C4-2B (cell line): ENCODE measurements at regions not wholly inside any gene's neighbourhood (a gene's known extent, or its start where the extent isn't known, plus 50 kb on each side); places are given as distances from the start of the nearest gene placed in this dataset.

Experiments used
- ZFX ChIP-seq: fragments of 450-650 bp; IDR thresholded peaks from 2 replicates; pipeline ENCODE4 v1.6.1; 2017
- TF ChIP-seq, protein P1 (sequence below): fragments of 450-650 bp; conservative IDR thresholded peaks from 2 replicates; pipeline ENCODE4 v1.5.1; 2017; ENCODE audit warnings: mild to moderate bottlenecking

DNA sequence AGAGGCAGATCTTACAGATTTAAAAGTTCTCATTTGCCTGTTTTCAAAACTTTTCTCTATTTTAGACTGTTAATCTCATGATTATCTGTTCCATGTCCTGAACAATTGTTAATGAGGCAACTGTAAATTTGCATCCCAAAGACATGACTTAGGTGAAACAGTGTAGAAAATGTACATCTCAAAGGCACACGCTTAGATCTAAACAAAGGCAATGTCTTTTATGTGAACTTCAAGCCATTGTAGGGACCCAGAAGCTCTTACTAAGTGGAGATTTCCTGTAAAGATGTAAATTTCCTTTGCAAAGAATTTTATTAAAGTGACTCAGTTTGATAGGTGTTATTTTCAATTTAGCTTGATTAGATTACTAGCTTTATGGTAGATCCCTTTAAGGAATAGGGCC, 125.2 kb upstream of the F3 start:
- TF ChIP-seq, protein P1, sequence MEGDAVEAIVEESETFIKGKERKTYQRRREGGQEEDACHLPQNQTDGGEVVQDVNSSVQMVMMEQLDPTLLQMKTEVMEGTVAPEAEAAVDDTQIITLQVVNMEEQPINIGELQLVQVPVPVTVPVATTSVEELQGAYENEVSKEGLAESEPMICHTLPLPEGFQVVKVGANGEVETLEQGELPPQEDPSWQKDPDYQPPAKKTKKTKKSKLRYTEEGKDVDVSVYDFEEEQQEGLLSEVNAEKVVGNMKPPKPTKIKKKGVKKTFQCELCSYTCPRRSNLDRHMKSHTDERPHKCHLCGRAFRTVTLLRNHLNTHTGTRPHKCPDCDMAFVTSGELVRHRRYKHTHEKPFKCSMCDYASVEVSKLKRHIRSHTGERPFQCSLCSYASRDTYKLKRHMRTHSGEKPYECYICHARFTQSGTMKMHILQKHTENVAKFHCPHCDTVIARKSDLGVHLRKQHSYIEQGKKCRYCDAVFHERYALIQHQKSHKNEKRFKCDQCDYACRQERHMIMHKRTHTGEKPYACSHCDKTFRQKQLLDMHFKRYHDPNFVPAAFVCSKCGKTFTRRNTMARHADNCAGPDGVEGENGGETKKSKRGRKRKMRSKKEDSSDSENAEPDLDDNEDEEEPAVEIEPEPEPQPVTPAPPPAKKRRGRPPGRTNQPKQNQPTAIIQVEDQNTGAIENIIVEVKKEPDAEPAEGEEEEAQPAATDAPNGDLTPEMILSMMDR = no peak
- no peak for TF ChIP-seq ZFX
